GF-D8 (cell line): ENCODE measurements at regions not wholly inside any gene's neighbourhood (a gene's known extent, or its start where the extent isn't known, plus 50 kb on each side); places are given as distances from the start of the nearest gene placed in this dataset.

ENCODE experiments used
- DNase-seq: peaks from one replicate; lab custom pipeline; 2025; lab: John Stamatoyannopoulos, UW

GRCh38 chr4:57607566-57608180 is 497.5 kb upstream of the IGFBP7 start:
- no peak for DNase-seq

- no peak for DNase-seq
Measured at GRCh38 chr4:57605376-57605775, 495.2 kb upstream of the IGFBP7 start.

- no peak for DNase-seq
Measured at GRCh38 chr4:57602141-57602540, 492.0 kb upstream of the IGFBP7 start.

GRCh38 chr4:57591073-57591472 is 480.9 kb upstream of the IGFBP7 start:
- DNase-seq = no peak

- no peak for DNase-seq
Measured at GRCh38 chr4:57588557-57588956, 478.4 kb upstream of the IGFBP7 start.

GRCh38 chr4:57580710-57581599 is 470.8 kb upstream of the IGFBP7 start:
- DNase-seq = no peak

GRCh38 chr4:57575426-57575825 is 465.2 kb upstream of the IGFBP7 start:
- DNase-seq = no peak

- DNase-seq = no peak
Measured at GRCh38 chr4:57554556-57555092, 444.4 kb upstream of the IGFBP7 start.

GRCh38 chr4:57553728-57554127 is 443.5 kb upstream of the IGFBP7 start:
- no peak for DNase-seq

GRCh38 chr4:57550198-57550597 is 440.0 kb upstream of the IGFBP7 start:
- DNase-seq = no peak

- DNase-seq = no peak
Measured at GRCh38 chr4:57548856-57549255, 438.7 kb upstream of the IGFBP7 start.

GRCh38 chr4:57544811-57545654 is 434.8 kb upstream of the IGFBP7 start:
- DNase-seq = no peak

GRCh38 chr4:57504797-57505530 is 394.8 kb upstream of the IGFBP7 start:
- DNase-seq = no peak

- no peak for DNase-seq
Measured at GRCh38 chr4:57504139-57504538, 394.0 kb upstream of the IGFBP7 start.

- no peak for DNase-seq
Measured at GRCh38 chr4:57501720-57502119, 391.5 kb upstream of the IGFBP7 start.

- no peak for DNase-seq
Measured at GRCh38 chr4:57499786-57500185, 389.6 kb upstream of the IGFBP7 start.

- DNase-seq = no peak
Measured at GRCh38 chr4:57498251-57498650, 388.1 kb upstream of the IGFBP7 start.

- DNase-seq = no peak
Measured at GRCh38 chr4:57496697-57497471, 386.7 kb upstream of the IGFBP7 start.

GRCh38 chr4:57494821-57495220 is 384.6 kb upstream of the IGFBP7 start:
- no peak for DNase-seq

- DNase-seq = no peak
Measured at GRCh38 chr4:57492251-57492878, 382.2 kb upstream of the IGFBP7 start.
